HL-60 (cell line): ENCODE measurements at regions not wholly inside any gene's neighbourhood (a gene's known extent, or its start where the extent isn't known, plus 50 kb on each side); places are given as distances from the start of the nearest gene placed in this dataset.

Experiments used
- CTCF ChIP-seq: IDR thresholded peaks from one replicate; pipeline ENCODE4 v1.5.1; 2011; ENCODE audit warnings: low read length, control low read depth, inconsistent platforms; ENCODE audit not compliant: insufficient read depth
- GABPA ChIP-seq: IDR thresholded peaks from 2 replicates; pipeline ENCODE4 v1.6.1; 2012; ENCODE audit warnings: low read depth
- POLR2AphosphoS5 ChIP-seq: IDR thresholded peaks from 2 replicates; pipeline ENCODE4 v1.6.1; 2012; ENCODE audit warnings: low read depth
- REST ChIP-seq: IDR thresholded peaks from 2 replicates; pipeline ENCODE4 v1.6.1; 2012; ENCODE audit warnings: low read depth; ENCODE audit not compliant: insufficient replicate concordance
- SPI1 ChIP-seq: IDR thresholded peaks from 2 replicates; pipeline ENCODE4 v1.6.1; 2012; ENCODE audit warnings: low read depth, mild to moderate bottlenecking, borderline replicate concordance

GRCh38 chr12:67579662-67580003 is 68.9 kb upstream of the DYRK2 start:
- TF ChIP-seq CTCF (no peak), REST (no peak), POLR2AphosphoS5 (no peak), GABPA (no peak), SPI1 (no peak)
